K562 (cell line): ENCODE measurements at regions not wholly inside any gene's neighbourhood (a gene's known extent, or its start where the extent isn't known, plus 50 kb on each side); places are given as distances from the start of the nearest gene placed in this dataset.

Source experiments
- ATAC-seq: fragments of 200-7000 bp; cut with Tn5 transposase; 3 replicates; pipeline ENCODE4 v1.9.1; 2020; ENCODE audit warnings: moderate library complexity
- BruUV-seq: library from RNA; stranded (reverse); fragments of 400-500 nt; replicated peaks from 2 replicates; lab custom pipeline; 2021; lab: Mats Ljungman, UMichigan
- CTCF ChIA-PET: fragments of 300-600 bp; formaldehyde crosslinking; extraction: SDS; loops from one replicate; lab custom pipeline; 2021; ENCODE audit warnings: low intra/inter-chr PET ratio; lab: Yijun Ruan, JAX
- POLR2A ChIA-PET: fragments of 300-600, 350-650 bp; sonication (Branson Sonifier 250); formaldehyde crosslinking; extraction: SDS; loops from one replicate; lab custom pipeline; 2021; ENCODE audit warnings: antibody characterized with exemption, inconsistent platforms; lab: Yijun Ruan, JAX
- DNase-seq, 4 experiments: peaks; one replicate each; pipeline versions ENCODE4 v3.0.0 to v3.0.0-alpha.2; 2011 to 2018; ENCODE audit warnings: low spot score in 3 of 4, mixed read lengths in 3 of 4; ENCODE audit errors: extremely low read depth in 1 of 4
- FAIRE-seq: peaks from 2 replicates; lab custom pipeline; 2011; peaks lifted over from hg19 to GRCh38; lab: Jason Lieb, UNC
- H2AFZ ChIP-seq: 2 replicates; pipeline ENCODE4 v1.6.0; 2011; ENCODE audit warnings: low read depth, low read length, control low read depth, inconsistent platforms
- H3K27ac ChIP-seq: fragments of 200-600 bp; 3 replicates; pipeline ENCODE4 v1.8.0; 2011; ENCODE audit warnings: low read depth, mild to moderate bottlenecking, control low read depth, inconsistent platforms, low read length, moderate library complexity, mixed read lengths; ENCODE audit errors: extremely low read depth
- H3K27me3 ChIP-seq, 2 experiments: fragments of 300-600 bp in 1 of 2; 2 replicates in 1 of 2; 3 replicates in 1 of 2; pipeline versions ENCODE4 v1.6.0 to v1.8.0; 2011; ENCODE audit warnings: inconsistent platforms in 2 of 2, low read length in 2 of 2, mild to moderate bottlenecking in 1 of 2, mixed read lengths in 1 of 2, moderate library complexity in 1 of 2; ENCODE audit not compliant: control insufficient read depth in 2 of 2, insufficient read depth in 2 of 2
- H3K36me3 ChIP-seq: fragments of 300-600 bp; 3 replicates; pipeline ENCODE4 v1.8.0; 2011; ENCODE audit warnings: mild to moderate bottlenecking, low read length, inconsistent platforms; ENCODE audit not compliant: control insufficient read depth, insufficient read depth
- H3K4me1 ChIP-seq, 2 experiments: fragments of 200-600 bp in 1 of 2; replicated peaks in 1 of 2; 2 replicates in 1 of 2; 3 replicates in 1 of 2; pipeline versions ENCODE4 v1.5.1 to v1.8.0; 2011; ENCODE audit warnings: inconsistent platforms in 2 of 2, low read length in 2 of 2, mild to moderate bottlenecking in 1 of 2, mixed read lengths in 1 of 2, moderate library complexity in 1 of 2; ENCODE audit not compliant: control insufficient read depth in 2 of 2, insufficient read depth in 2 of 2
- H3K4me2 ChIP-seq: 2 replicates; pipeline ENCODE4 v1.6.1; 2011; ENCODE audit warnings: low read length, control low read depth, inconsistent platforms, mixed read lengths; ENCODE audit not compliant: insufficient read depth
- H3K4me3 ChIP-seq: fragments of 200-600 bp; sonication (generic), shearing (Covaris generic); 2 replicates; pipeline ENCODE4 v1.5.1; 2016; ENCODE audit warnings: control low read depth, inconsistent platforms
- H3K79me2 ChIP-seq: fragments of 200-600 bp; 3 replicates; pipeline ENCODE4 v1.8.0; 2011; ENCODE audit warnings: low read length, inconsistent platforms; ENCODE audit not compliant: control insufficient read depth, insufficient read depth
- H3K9ac ChIP-seq, 2 experiments: 2 replicates each; pipeline versions ENCODE4 v1.6.0 to v1.6.1; 2011; ENCODE audit warnings: low read depth in 2 of 2, low read length in 2 of 2, control low read depth in 1 of 2, inconsistent platforms in 1 of 2, mild to moderate bottlenecking in 1 of 2, mixed read lengths in 1 of 2; ENCODE audit not compliant: insufficient read depth in 1 of 2
- H3K9me1 ChIP-seq: one replicate; pipeline ENCODE4 v1.6.0; 2011; ENCODE audit warnings: inconsistent platforms, mild to moderate bottlenecking, low read length, moderate library complexity; ENCODE audit not compliant: control insufficient read depth, insufficient read depth
- H3K9me3 ChIP-seq: replicated peaks from 2 replicates; pipeline ENCODE4 v1.5.1; 2011; ENCODE audit warnings: low read depth, low read length, inconsistent platforms; ENCODE audit not compliant: control insufficient read depth, insufficient read depth
- H4K20me1 ChIP-seq: replicated peaks from 2 replicates; pipeline ENCODE4 v1.6.1; 2011; ENCODE audit warnings: low read length, inconsistent platforms, mixed read lengths; ENCODE audit not compliant: control insufficient read depth, insufficient read depth
- ETS2 ChIP-seq: IDR thresholded peaks from 2 replicates; pipeline ENCODE4 v1.6.1; 2016; ENCODE audit warnings: borderline replicate concordance, missing genetic modification characterization, mild to moderate bottlenecking, moderate library complexity, missing compliant biosample characterization; ENCODE audit not compliant: poor library complexity, severe bottlenecking
- HDAC3 ChIP-seq: fragments of 450-650 bp; IDR thresholded peaks from 2 replicates; pipeline ENCODE4 v1.6.1; 2018; ENCODE audit warnings: borderline replicate concordance, mild to moderate bottlenecking, moderate library complexity; ENCODE audit not compliant: partially characterized antibody
- MYC ChIP-seq, 2 experiments: fragments of 250-450 bp in 1 of 2; sonication (Bioruptor Pico) in 1 of 2; IDR thresholded peaks; 2 replicates each; pipeline versions ENCODE4 v1.5.1 to v1.6.1; 2012 to 2021; ENCODE audit warnings: low read depth in 2 of 2, borderline replicate concordance in 1 of 2, improper control_type of control experiment in 1 of 2, low read length in 1 of 2, mild to moderate bottlenecking in 1 of 2, moderate library complexity in 1 of 2
- NCOA4 ChIP-seq: fragments of 450-650 bp; IDR thresholded peaks from 2 replicates; pipeline ENCODE4 v1.6.1; 2018; ENCODE audit warnings: mild to moderate bottlenecking; ENCODE audit not compliant: partially characterized antibody
- TRIM24 ChIP-seq, 2 experiments: fragments of 450-650 bp; IDR thresholded peaks; 2 replicates each; pipeline ENCODE4 v1.6.1; 2016
- WGBS: fragments of 100-300 bp; shearing (Covaris generic); methylation state at CpG from one replicate; pipeline ENCODE4 v1.1.6; 2016; ENCODE audit warnings: low coverage, mixed read lengths; ENCODE audit not compliant: insufficient coverage; ENCODE audit errors: missing lambda C conversion rate; 5-methylcytosine and 5-hydroxymethylcytosine counted together
- in situ Hi-C: fragments of 300-500 bp; cut with MboI; formaldehyde crosslinking; loops from 4 replicates; pipeline ENCODE4 v1.15.0; 2018; ENCODE audit warnings: inconsistent platforms, mixed read lengths
- intact Hi-C: fragments of 100-400 bp; cut with micrococcal nuclease; formaldehyde crosslinking; loops from 2 replicates; pipeline ENCODE4 v1.14.2; 2022
- TF ChIP-seq, protein P1 (sequence below): fragments of 250-450 bp; sonication (Bioruptor Pico); IDR thresholded peaks from 2 replicates; pipeline ENCODE4 v1.5.0; 2022; ENCODE audit warnings: mild to moderate bottlenecking

GRCh38 chr20:41932431-41932830, 314.3 kb upstream of the CHD6 start (continued):
- TF ChIP-seq, protein P1, sequence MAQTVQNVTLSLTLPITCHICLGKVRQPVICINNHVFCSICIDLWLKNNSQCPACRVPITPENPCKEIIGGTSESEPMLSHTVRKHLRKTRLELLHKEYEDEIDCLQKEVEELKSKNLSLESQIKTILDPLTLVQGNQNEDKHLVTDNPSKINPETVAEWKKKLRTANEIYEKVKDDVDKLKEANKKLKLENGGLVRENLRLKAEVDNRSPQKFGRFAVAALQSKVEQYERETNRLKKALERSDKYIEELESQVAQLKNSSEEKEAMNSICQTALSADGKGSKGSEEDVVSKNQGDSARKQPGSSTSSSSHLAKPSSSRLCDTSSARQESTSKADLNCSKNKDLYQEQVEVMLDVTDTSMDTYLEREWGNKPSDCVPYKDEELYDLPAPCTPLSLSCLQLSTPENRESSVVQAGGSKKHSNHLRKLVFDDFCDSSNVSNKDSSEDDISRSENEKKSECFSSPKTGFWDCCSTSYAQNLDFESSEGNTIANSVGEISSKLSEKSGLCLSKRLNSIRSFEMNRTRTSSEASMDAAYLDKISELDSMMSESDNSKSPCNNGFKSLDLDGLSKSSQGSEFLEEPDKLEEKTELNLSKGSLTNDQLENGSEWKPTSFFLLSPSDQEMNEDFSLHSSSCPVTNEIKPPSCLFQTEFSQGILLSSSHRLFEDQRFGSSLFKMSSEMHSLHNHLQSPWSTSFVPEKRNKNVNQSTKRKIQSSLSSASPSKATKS (CRISPR knock-in tag): no peak

GRCh38 chr20:41927655-41928054, 309.5 kb upstream of the CHD6 start:
- POLR2A ChIA-PET: interaction anchor here (0.6 kb wide), 1 partner anchor 201 kb away, joined by 3 read pairs; no protein-coding TSS in a partner anchor
- H3K36me3 ChIP-seq: no peaks in the 10 kb centered on the region
- H3K27ac ChIP-seq: no peak overlapping the region
- H3K4me3 ChIP-seq: no peak overlapping the region
- H3K4me1 ChIP-seq: no peaks in the 10 kb centered on the region
- no peak overlapping the region for H3K9ac ChIP-seq
- FAIRE-seq: no peak
- intact Hi-C loops: no loop called here
- DNase-seq: no peak
- TF ChIP-seq HDAC3 (no peak), TRIM24 (IDR thresholded peaks at IDR 0.05) (no peak), MYC (IDR thresholded peaks at IDR 0.05; ENCODE audit: low read depth, low read length) (no peak), MYC (CRISPR knock-in tag; IDR thresholded peaks at IDR 0.05; ENCODE audit: borderline replicate concordance, low read depth) (no peak), NCOA4 (no peak), ETS2 (tag) (no peak)
- TF ChIP-seq, all 486 proteins: peak for 0
- in situ Hi-C loops: no loop called here
- Histone ChIP-seq H4K20me1 (no peaks in the 10 kb centered on the region), H3K27me3 (peaks cover 0 to 8% of the 10 kb centered on the region in 2 experiments; a peak in 2 of 5 replicates), H3K9me1 (no peaks in the 10 kb centered on the region), H3K4me2 (no peak overlapping the region), H2AFZ (no peak overlapping the region), H3K79me2 (no peaks in the 10 kb centered on the region), H3K9me3 (no peaks in the 10 kb centered on the region)
- WGBS: 0% methylated on average over 2 of the region's 2 CpGs
- no TSS peak for BruUV-seq
- CTCF ChIA-PET: no interaction called here
- no peak for ATAC-seq
